PC-9 (cell line): ENCODE measurements at regions not wholly inside any gene's neighbourhood (a gene's known extent, or its start where the extent isn't known, plus 50 kb on each side); places are given as distances from the start of the nearest gene placed in this dataset.

Experiments used
- BruUV-seq: library from RNA; stranded (reverse); fragments of 400-500 nt; replicated peaks from 2 replicates; lab custom pipeline; 2021; lab: Mats Ljungman, UMichigan
- CTCF ChIA-PET: fragments of 300-600 bp; sonication (Branson Sonifier 250); formaldehyde crosslinking; loops from one replicate; lab custom pipeline; 2022; ENCODE audit warnings: antibody characterized with exemption; lab: Charles Lee
- POLR2A ChIA-PET: fragments of 300-600 bp; sonication (Branson Sonifier 250); formaldehyde crosslinking; loops from one replicate; lab custom pipeline; 2022; ENCODE audit warnings: antibody characterized with exemption; ENCODE audit not compliant: unreplicated experiment; lab: Charles Lee
- DNase-seq, 2 experiments: peaks; one replicate each; pipeline versions ENCODE4 v3.0.0 to v3.0.0-alpha.2; 2015 to 2022; ENCODE audit warnings: mixed read lengths in 1 of 2
- H2AFZ ChIP-seq: fragments of 200-600 bp; sonication (generic); 2 replicates; pipeline ENCODE4 v1.8.1; 2017; ENCODE audit warnings: antibody characterized with exemption
- H3F3A ChIP-seq: fragments of 200-600 bp; sonication (generic); 2 replicates; pipeline ENCODE4 v1.8.1; 2017; ENCODE audit warnings: antibody characterized with exemption, mild to moderate bottlenecking, low read depth; ENCODE audit not compliant: insufficient read depth
- H3K27ac ChIP-seq: fragments of 200-600 bp; sonication (generic); 2 replicates; pipeline ENCODE4 v1.6.1; 2016; ENCODE audit warnings: mixed run types
- H3K27me3 ChIP-seq: fragments of 200-600 bp; sonication (generic); 2 replicates; pipeline ENCODE4 v1.6.1; 2016; ENCODE audit warnings: low read depth, mixed run types; ENCODE audit not compliant: insufficient read depth
- H3K36me3 ChIP-seq: fragments of 200-600 bp; sonication (generic); 2 replicates; pipeline ENCODE4 v1.6.1; 2016; ENCODE audit warnings: low read depth, mixed run types
- H3K4me1 ChIP-seq: fragments of 200-600 bp; sonication (generic); replicated peaks from 2 replicates; pipeline ENCODE4 v1.6.1; 2016; ENCODE audit warnings: mixed run types; ENCODE audit not compliant: insufficient read depth
- H3K4me2 ChIP-seq: fragments of 200-600 bp; sonication (generic); 2 replicates; pipeline ENCODE4 v1.6.1; 2017; ENCODE audit warnings: mixed run types
- H3K4me3 ChIP-seq: fragments of 200-600 bp; sonication (generic); 2 replicates; pipeline ENCODE4 v1.6.1; 2016; ENCODE audit warnings: mixed run types
- H3K79me2 ChIP-seq: fragments of 200-600 bp; sonication (generic); 2 replicates; pipeline ENCODE4 v1.6.1; 2017; ENCODE audit warnings: low read depth, mixed run types
- H3K9me2 ChIP-seq: fragments of 200-600 bp; sonication (generic); 2 replicates; pipeline ENCODE4 v1.8.1; 2017; ENCODE audit warnings: mild to moderate bottlenecking; ENCODE audit not compliant: insufficient read depth
- H3K9me3 ChIP-seq: fragments of 200-600 bp; sonication (generic); 2 replicates; pipeline ENCODE4 v1.8.1; 2016; ENCODE audit warnings: low read depth; ENCODE audit not compliant: insufficient read depth
- H4K20me1 ChIP-seq: fragments of 200-600 bp; sonication (generic); 2 replicates; pipeline ENCODE4 v1.8.1; 2017; ENCODE audit not compliant: insufficient read depth
- CTCF ChIP-seq: fragments of 200-600 bp; sonication (generic); conservative IDR thresholded peaks from 2 replicates; pipeline ENCODE4 v1.6.1; 2017; ENCODE audit warnings: mixed run types, antibody characterized with exemption, mild to moderate bottlenecking, moderate library complexity
- EZH2 ChIP-seq: fragments of 200-600 bp; sonication (generic); IDR thresholded peaks from 2 replicates; pipeline ENCODE4 v1.8.0; 2017; ENCODE audit warnings: antibody characterized with exemption, low read depth
- intact Hi-C: fragments of 100-400 bp; cut with micrococcal nuclease; formaldehyde crosslinking; loops from one replicate; pipeline ENCODE4 v1.10.0; 2022; ENCODE audit not compliant: unreplicated experiment

- intact Hi-C loops: no loop called here
- H3F3A ChIP-seq: no peaks in the 10 kb centered on the region
- ChIA-PET POLR2A (no interaction called here), CTCF (interaction anchor here (0.5 kb wide), 1 partner anchor 847 kb away, joined by 3 read pairs; no protein-coding TSS in a partner anchor)
- H3K36me3 ChIP-seq: no peaks in the 10 kb centered on the region
- H3K27me3 ChIP-seq: peaks cover 5% of the 10 kb centered on the region; the same call in 1 of the 2 replicates
- no peak overlapping the region for H2AFZ ChIP-seq
- H3K4me3 ChIP-seq: no peak overlapping the region
- DNase-seq: no peak
- H3K79me2 ChIP-seq: no peaks in the 10 kb centered on the region
- TF ChIP-seq EZH2: no peak
- TF ChIP-seq CTCF: no peak
- no peaks in the 10 kb centered on the region for H4K20me1 ChIP-seq
- no peak overlapping the region for H3K27ac ChIP-seq
- H3K9me2 ChIP-seq: no peaks in the 10 kb centered on the region
- no peaks in the 10 kb centered on the region for H3K9me3 ChIP-seq
- no TSS peak for BruUV-seq
- H3K4me2 ChIP-seq: no peak overlapping the region
- no peaks in the 10 kb centered on the region for H3K4me1 ChIP-seq
Observed at GRCh38 chr17:36717088-36717487, 115.7 kb downstream of the MRM1 start.

GRCh38 chr17:36720131-36720530 lies 118.7 kb downstream of the MRM1 start:
- ChIA-PET POLR2A (no interaction called here), CTCF (interaction anchor here (0.6 kb wide), 1 partner anchor 176 kb away, joined by 6 read pairs; no protein-coding TSS in a partner anchor)
- Histone ChIP-seq H3F3A (no peaks in the 10 kb centered on the region), H4K20me1 (no peaks in the 10 kb centered on the region), H3K4me3 (no peak overlapping the region), H3K4me2 (no peak overlapping the region), H3K79me2 (no peaks in the 10 kb centered on the region), H3K27me3 (peaks cover 27% of the 10 kb centered on the region), H3K36me3 (no peaks in the 10 kb centered on the region), H3K27ac (no peak overlapping the region), H3K9me3 (no peaks in the 10 kb centered on the region), H3K4me1 (no peaks in the 10 kb centered on the region), H2AFZ (no peak overlapping the region), H3K9me2 (no peaks in the 10 kb centered on the region)
- TF ChIP-seq CTCF: no peak
- TF ChIP-seq EZH2: no peak
- no TSS peak for BruUV-seq
- no peak for DNase-seq
- intact Hi-C loops: no loop called here

- POLR2A ChIA-PET: no interaction called here
- H3K79me2 ChIP-seq: no peaks in the 10 kb centered on the region
- CTCF ChIA-PET: no interaction called here
- no peak overlapping the region for H3K27ac ChIP-seq
- no peaks in the 10 kb centered on the region for H3K9me2 ChIP-seq
- H3K36me3 ChIP-seq: no peaks in the 10 kb centered on the region
- TF ChIP-seq EZH2 (no peak), CTCF (no peak)
- H3K4me3 ChIP-seq: no peak overlapping the region
- peak overlapping the region; percentile 15; the same call in 1 of the 2 replicates for H3K4me2 ChIP-seq
- no peaks in the 10 kb centered on the region for H3F3A ChIP-seq
- H3K27me3 ChIP-seq: peaks cover 37% of the 10 kb centered on the region
- DNase-seq: no peak
- no peaks in the 10 kb centered on the region for H4K20me1 ChIP-seq
- intact Hi-C loops: loop anchor here (1.0 kb wide), 1 partner anchor 199 kb away; no protein-coding TSS in a partner anchor
- BruUV-seq: no TSS peak
- H3K9me3 ChIP-seq: no peaks in the 10 kb centered on the region
- peak overlapping the region; percentile 53; the same call in 1 of the 2 replicates for H2AFZ ChIP-seq
- H3K4me1 ChIP-seq: no peaks in the 10 kb centered on the region
Observed at GRCh38 chr17:36721560-36722120, 120.3 kb downstream of the MRM1 start.
